ENCODE measurements at regions not wholly inside any gene's neighbourhood (a gene's known extent, or its start where the extent isn't known, plus 50 kb on each side); places are given as distances from the start of the nearest gene placed in this dataset.

DNA sequence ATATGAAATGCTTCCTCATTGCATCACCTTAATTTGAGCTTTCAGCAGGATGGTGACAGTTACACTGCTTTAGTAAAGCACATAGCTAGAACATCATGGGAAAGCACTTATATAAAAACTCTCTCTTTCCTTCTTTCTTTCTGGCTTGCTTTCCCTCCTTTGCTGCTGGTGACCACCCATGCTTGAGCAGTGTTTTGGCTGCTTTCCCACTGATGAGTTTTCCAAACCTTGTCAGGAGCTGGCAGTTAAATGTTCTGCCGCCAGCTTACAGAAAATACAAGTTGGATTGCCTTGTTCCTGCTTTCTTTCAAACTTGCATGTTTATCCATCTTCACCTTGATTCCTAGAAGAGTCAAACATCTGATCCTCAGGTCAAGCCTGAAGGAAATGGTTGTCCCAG lies 323.9 kb downstream of the FOXA2 start:
- H3K27ac ChIP-seq (ENCODE audit: insufficient read depth, low read depth, low read length, poor library complexity, severe bottlenecking), result no peak overlapping the region
- no peaks in the 10 kb centered on the region for H3K4me1 ChIP-seq (ENCODE audit: control insufficient read depth, insufficient read depth, low read length)
- no peaks in the 10 kb centered on the region for H3K27me3 ChIP-seq (ENCODE audit: control insufficient read depth, insufficient read depth, low read length, poor library complexity, severe bottlenecking)
- H3K9me3 ChIP-seq (ENCODE audit: control insufficient read depth, low read length), result no peaks in the 10 kb centered on the region
- no peaks in the 10 kb centered on the region for H3K36me3 ChIP-seq (ENCODE audit: control insufficient read depth, insufficient read depth, low read length)
- H3K4me3 ChIP-seq (ENCODE audit: insufficient read depth, low read depth, low read length), result no peak overlapping the region
- 93 to 96% methylated on average over 1 of the region's 1 CpG for WGBS, 2 experiments

DNA sequence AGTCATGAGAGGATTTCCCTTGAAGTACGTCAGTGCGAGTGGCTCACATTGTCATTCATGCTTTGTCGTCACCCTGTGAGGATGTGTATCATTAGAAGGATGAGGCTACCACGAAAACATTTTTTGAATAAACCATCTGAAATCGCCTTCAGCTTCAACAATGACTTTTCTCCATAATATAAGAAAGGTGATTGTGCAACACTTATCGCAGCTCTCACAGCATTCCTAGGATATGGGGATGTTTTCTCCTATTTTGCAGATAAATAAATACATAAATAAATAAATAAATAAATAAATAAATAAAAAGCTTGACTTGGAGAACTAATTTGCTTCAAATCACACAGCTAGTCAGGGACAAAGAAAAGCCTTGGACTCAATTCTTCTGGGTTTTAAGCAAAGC lies 326.5 kb downstream of the FOXA2 start:
- WGBS, 2 experiments, result 92 to 96% methylated on average over 3 of the region's 6 CpGs
- Histone ChIP-seq H3K36me3 (ENCODE audit: control insufficient read depth, insufficient read depth, low read length) (no peaks in the 10 kb centered on the region), H3K27me3 (ENCODE audit: control insufficient read depth, insufficient read depth, low read length, poor library complexity, severe bottlenecking) (no peaks in the 10 kb centered on the region), H3K4me3 (ENCODE audit: insufficient read depth, low read depth, low read length) (no peak overlapping the region), H3K9me3 (ENCODE audit: control insufficient read depth, low read length) (no peaks in the 10 kb centered on the region), H3K4me1 (ENCODE audit: control insufficient read depth, insufficient read depth, low read length) (no peaks in the 10 kb centered on the region), H3K27ac (ENCODE audit: insufficient read depth, low read depth, low read length, poor library complexity, severe bottlenecking) (no peak overlapping the region)

DNA sequence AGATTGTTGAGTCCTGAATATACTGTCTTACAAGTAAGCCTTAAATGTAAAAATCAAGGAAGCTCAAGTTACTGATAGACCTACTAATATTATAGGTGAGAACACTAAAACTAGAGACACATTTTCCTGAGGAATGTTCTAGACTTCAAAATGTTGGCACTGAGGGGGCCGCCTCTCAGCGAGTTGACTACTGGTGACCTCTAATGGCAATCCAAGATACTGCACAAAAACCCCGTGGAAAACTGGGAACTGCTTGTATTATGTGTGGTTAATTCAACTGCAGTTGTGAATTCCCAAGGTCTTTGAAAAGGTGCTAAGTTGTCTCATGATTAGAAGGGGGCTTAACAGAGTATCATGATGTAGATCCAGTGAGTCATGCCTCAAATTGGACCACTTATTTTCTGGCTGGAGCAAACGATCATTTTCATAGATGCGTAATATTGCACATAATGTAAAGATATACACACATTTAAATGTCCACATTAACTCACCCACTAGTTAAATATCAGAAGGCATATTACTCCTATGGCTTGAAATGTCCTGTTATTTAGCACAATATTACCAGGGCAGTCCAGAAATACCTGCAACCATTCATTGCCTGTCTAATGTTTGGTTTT lies 336.2 kb downstream of the FOXA2 start:
- Histone ChIP-seq H3K9me3 (ENCODE audit: control insufficient read depth, low read length) (no peaks in the 10 kb centered on the region), H3K27me3 (ENCODE audit: control insufficient read depth, insufficient read depth, low read length, poor library complexity, severe bottlenecking) (no peaks in the 10 kb centered on the region), H3K4me1 (ENCODE audit: control insufficient read depth, insufficient read depth, low read length) (no peaks in the 10 kb centered on the region), H3K36me3 (ENCODE audit: control insufficient read depth, insufficient read depth, low read length) (no peaks in the 10 kb centered on the region), H3K4me3 (ENCODE audit: insufficient read depth, low read depth, low read length) (no peak overlapping the region), H3K27ac (ENCODE audit: insufficient read depth, low read depth, low read length, poor library complexity, severe bottlenecking) (no peak overlapping the region)
- 42 to 45% methylated on average over 5 of the region's 5 CpGs for WGBS, 2 experiments

DNA sequence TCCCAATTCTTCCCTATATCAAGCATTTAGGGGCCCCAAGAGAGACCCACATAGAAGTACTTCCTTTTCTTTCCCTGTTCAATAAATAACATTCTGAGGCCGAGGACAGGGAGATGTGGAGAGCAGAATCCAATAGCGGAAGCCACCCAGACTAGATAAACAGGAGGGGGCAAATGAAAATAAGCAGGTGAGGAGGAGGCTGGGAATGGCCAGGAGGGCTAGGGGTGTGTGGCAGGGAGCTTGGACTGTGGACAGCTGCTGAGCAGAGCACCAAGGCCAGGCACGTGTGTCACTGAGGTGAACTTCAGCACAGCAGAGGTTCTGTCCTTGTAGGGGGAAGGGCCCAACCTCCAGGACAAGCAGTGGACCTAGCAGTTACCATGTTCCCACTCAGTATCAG lies 339.2 kb downstream of the FOXA2 start:
- 82 to 86% methylated on average over 3 of the region's 3 CpGs for WGBS, 2 experiments
- H3K4me1 ChIP-seq (ENCODE audit: control insufficient read depth, insufficient read depth, low read length), result no peaks in the 10 kb centered on the region
- H3K36me3 ChIP-seq (ENCODE audit: control insufficient read depth, insufficient read depth, low read length), result no peaks in the 10 kb centered on the region
- H3K4me3 ChIP-seq (ENCODE audit: insufficient read depth, low read depth, low read length), result no peak overlapping the region
- H3K9me3 ChIP-seq (ENCODE audit: control insufficient read depth, low read length), result no peaks in the 10 kb centered on the region
- no peaks in the 10 kb centered on the region for H3K27me3 ChIP-seq (ENCODE audit: control insufficient read depth, insufficient read depth, low read length, poor library complexity, severe bottlenecking)
- H3K27ac ChIP-seq (ENCODE audit: insufficient read depth, low read depth, low read length, poor library complexity, severe bottlenecking), result no peak overlapping the region

DNA sequence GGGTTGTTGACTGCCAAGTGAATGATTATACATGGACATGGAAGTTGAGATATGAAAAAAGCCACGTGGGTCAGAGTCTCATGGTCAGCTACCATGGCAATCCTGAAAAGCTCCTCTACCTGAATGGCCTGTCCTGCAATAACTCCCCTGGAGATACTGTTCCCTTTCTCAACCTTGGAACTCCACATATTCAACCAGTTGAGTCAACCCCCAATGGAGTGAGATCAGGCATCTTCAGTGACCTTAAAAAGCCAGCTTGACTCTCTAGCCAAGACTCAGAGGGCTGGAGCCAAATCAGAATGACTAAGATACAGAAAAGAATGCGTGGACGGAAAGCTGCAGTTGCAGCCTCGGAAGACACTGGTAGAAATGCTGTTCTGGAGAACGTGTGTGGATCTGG lies 341.3 kb downstream of the FOXA2 start:
- H3K36me3 ChIP-seq (ENCODE audit: control insufficient read depth, insufficient read depth, low read length), result no peaks in the 10 kb centered on the region
- H3K27me3 ChIP-seq (ENCODE audit: control insufficient read depth, insufficient read depth, low read length, poor library complexity, severe bottlenecking), result no peaks in the 10 kb centered on the region
- H3K4me1 ChIP-seq (ENCODE audit: control insufficient read depth, insufficient read depth, low read length), result no peaks in the 10 kb centered on the region
- H3K4me3 ChIP-seq (ENCODE audit: insufficient read depth, low read depth, low read length), result no peak overlapping the region
- H3K9me3 ChIP-seq (ENCODE audit: control insufficient read depth, low read length), result no peaks in the 10 kb centered on the region
- no peak overlapping the region for H3K27ac ChIP-seq (ENCODE audit: insufficient read depth, low read depth, low read length, poor library complexity, severe bottlenecking)
- WGBS, 2 experiments, result 88 to 96% methylated on average over 5 of the region's 5 CpGs

DNA sequence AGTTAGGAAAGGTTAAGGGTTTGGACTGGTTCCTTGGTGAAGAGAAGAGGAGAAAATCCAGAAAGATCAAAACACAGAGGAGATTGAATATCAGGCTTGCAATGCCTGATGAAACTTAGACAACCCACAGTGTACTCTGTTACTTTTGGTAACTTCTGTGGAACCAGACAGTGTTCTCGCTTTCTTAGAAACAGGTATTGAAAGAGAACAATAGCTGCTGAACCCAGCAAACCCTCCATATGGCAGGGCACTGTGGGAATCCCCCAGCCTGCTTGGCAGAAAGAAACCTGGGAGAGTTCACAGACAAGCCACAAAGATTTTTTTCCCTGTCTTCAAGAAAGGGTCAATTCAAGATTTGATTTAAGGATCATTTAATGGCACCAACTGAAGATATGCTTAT lies 342.8 kb downstream of the FOXA2 start:
- 76 to 82% methylated on average over 1 of the region's 1 CpG for WGBS, 2 experiments
- no peak overlapping the region for H3K4me3 ChIP-seq (ENCODE audit: insufficient read depth, low read depth, low read length)
- no peaks in the 10 kb centered on the region for H3K27me3 ChIP-seq (ENCODE audit: control insufficient read depth, insufficient read depth, low read length, poor library complexity, severe bottlenecking)
- no peak overlapping the region for H3K27ac ChIP-seq (ENCODE audit: insufficient read depth, low read depth, low read length, poor library complexity, severe bottlenecking)
- no peaks in the 10 kb centered on the region for H3K9me3 ChIP-seq (ENCODE audit: control insufficient read depth, low read length)
- H3K36me3 ChIP-seq (ENCODE audit: control insufficient read depth, insufficient read depth, low read length), result no peaks in the 10 kb centered on the region
- H3K4me1 ChIP-seq (ENCODE audit: control insufficient read depth, insufficient read depth, low read length), result no peaks in the 10 kb centered on the region

DNA sequence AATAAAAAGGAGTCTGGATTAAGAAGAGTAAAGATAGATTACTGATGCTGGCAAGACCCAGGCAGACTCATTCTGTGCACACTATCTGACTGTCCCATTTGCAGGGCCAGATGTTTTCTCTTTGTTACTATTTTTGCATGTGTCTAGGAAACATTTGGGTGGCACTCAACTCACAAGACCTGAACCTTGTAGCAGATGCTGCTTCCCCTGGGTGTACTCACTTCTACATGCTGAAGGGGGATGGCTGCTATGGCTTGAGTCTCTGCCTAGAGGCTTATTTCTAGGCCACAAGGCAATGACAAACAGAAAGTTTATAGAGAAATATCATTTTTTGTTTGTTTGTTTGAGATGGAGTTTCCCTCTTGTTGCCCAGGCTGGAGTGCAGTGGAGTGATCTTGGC lies 351.4 kb downstream of the FOXA2 start:
- Histone ChIP-seq H3K27ac (ENCODE audit: insufficient read depth, low read depth, low read length, poor library complexity, severe bottlenecking) (no peak overlapping the region), H3K27me3 (ENCODE audit: control insufficient read depth, insufficient read depth, low read length, poor library complexity, severe bottlenecking) (no peaks in the 10 kb centered on the region), H3K36me3 (ENCODE audit: control insufficient read depth, insufficient read depth, low read length) (no peaks in the 10 kb centered on the region), H3K4me1 (ENCODE audit: control insufficient read depth, insufficient read depth, low read length) (peaks cover 7% of the 10 kb centered on the region), H3K4me3 (ENCODE audit: insufficient read depth, low read depth, low read length) (no peak overlapping the region), H3K9me3 (ENCODE audit: control insufficient read depth, low read length) (no peaks in the 10 kb centered on the region)

DNA sequence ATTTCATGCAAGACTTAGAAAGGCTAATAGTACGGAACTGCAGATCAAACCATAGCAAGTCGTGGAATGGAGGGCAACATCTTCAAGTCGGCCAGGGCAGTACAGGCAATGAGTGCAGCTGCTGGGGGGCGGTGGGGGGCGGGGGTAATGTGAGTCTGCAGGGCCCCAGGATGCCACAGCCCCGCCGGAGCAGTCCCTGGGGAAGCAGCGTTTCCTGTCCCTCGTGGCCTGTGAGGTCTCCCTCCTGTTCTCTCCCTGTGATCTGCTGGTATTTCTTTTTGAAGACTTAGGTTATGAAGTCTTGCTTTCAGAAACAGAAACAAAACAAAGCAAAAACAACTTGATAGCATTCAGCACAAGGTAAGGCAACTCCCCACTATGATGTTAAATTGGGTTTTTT lies 351.9 kb downstream of the FOXA2 start:
- Histone ChIP-seq H3K27me3 (ENCODE audit: control insufficient read depth, insufficient read depth, low read length, poor library complexity, severe bottlenecking) (no peaks in the 10 kb centered on the region), H3K36me3 (ENCODE audit: control insufficient read depth, insufficient read depth, low read length) (no peaks in the 10 kb centered on the region), H3K27ac (ENCODE audit: insufficient read depth, low read depth, low read length, poor library complexity, severe bottlenecking) (no peak overlapping the region), H3K4me1 (ENCODE audit: control insufficient read depth, insufficient read depth, low read length) (peaks cover 7% of the 10 kb centered on the region), H3K4me3 (ENCODE audit: insufficient read depth, low read depth, low read length) (no peak overlapping the region), H3K9me3 (ENCODE audit: control insufficient read depth, low read length) (no peaks in the 10 kb centered on the region)
- WGBS, 2 experiments, result 60 to 67% methylated on average over 9 of the region's 9 CpGs

DNA sequence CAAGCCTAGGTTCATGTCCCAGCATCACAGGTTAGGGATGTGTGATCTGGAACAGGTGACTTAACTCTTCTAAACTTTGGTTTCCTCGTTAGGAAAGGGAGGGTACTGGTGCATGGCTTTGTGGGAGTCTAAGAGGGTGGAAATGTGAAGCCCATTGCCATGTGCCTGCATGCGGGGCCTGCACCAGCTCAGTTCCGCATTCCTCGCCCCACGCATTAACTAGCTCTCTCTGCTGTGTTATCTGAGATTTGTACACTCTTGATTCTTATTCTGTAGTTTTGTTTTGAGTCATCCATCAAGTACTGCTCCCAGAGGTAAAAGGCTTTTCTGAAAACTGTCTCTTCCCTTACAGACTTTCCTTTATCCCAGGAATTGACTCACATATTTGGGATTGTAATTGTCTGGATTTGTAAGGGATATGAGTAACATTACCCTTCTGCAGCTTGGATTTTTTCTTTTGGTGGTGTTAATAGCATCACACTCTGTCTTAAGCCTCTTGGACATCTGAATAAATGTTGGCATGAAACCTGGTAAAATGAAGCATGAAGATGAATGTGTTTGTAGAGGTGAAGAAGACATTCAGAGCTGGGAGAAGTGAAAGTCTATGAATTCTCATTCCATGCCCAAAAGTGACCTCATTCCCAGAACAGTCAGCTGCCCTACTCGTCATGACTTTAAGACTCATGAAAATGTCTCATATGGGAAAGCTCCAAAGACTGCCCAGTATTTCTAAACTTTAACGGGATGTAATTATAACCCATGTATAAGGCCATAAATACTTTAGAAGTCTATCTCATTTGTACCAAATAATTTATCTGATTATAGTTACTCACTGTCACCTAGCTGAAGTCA lies 357.3 kb downstream of the FOXA2 start:
- Histone ChIP-seq H3K9me3 (ENCODE audit: control insufficient read depth, low read length) (no peaks in the 10 kb centered on the region), H3K4me3 (ENCODE audit: insufficient read depth, low read depth, low read length) (no peak overlapping the region), H3K36me3 (ENCODE audit: control insufficient read depth, insufficient read depth, low read length) (no peaks in the 10 kb centered on the region), H3K4me1 (ENCODE audit: control insufficient read depth, insufficient read depth, low read length) (no peaks in the 10 kb centered on the region), H3K27me3 (ENCODE audit: control insufficient read depth, insufficient read depth, low read length, poor library complexity, severe bottlenecking) (no peaks in the 10 kb centered on the region), H3K27ac (ENCODE audit: insufficient read depth, low read depth, low read length, poor library complexity, severe bottlenecking) (no peak overlapping the region)
- 87 to 88% methylated on average over 7 of the region's 7 CpGs for WGBS, 2 experiments

DNA sequence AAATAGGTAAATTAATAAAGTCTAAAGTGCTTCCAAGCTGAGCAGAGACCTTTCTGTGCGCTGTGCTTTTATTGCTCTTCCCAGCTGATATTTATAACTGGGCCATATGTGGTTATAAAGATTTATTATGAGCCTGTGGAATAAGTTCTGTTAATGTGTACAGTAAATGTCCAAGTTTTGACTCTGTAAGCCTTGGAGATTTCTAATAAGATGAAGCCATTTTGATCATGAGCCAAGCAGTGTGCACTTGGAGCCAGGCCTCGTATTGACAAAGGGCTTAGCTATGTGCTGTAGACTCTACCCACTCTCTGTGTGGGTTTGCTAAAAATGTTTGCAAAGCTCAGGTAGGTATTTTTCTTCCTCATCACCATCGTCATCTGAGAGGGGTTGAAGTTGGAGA lies 361.1 kb downstream of the FOXA2 start:
- H3K27ac ChIP-seq (ENCODE audit: insufficient read depth, low read depth, low read length, poor library complexity, severe bottlenecking), result no peak overlapping the region
- H3K9me3 ChIP-seq (ENCODE audit: control insufficient read depth, low read length), result no peaks in the 10 kb centered on the region
- H3K4me3 ChIP-seq (ENCODE audit: insufficient read depth, low read depth, low read length), result no peak overlapping the region
- H3K36me3 ChIP-seq (ENCODE audit: control insufficient read depth, insufficient read depth, low read length), result no peaks in the 10 kb centered on the region
- no peaks in the 10 kb centered on the region for H3K27me3 ChIP-seq (ENCODE audit: control insufficient read depth, insufficient read depth, low read length, poor library complexity, severe bottlenecking)
- WGBS, 2 experiments, result 97% methylated on average over 3 of the region's 3 CpGs
- no peaks in the 10 kb centered on the region for H3K4me1 ChIP-seq (ENCODE audit: control insufficient read depth, insufficient read depth, low read length)

All from ectodermal cell (in vitro differentiated cells).